CD4-positive, alpha-beta T cell treated with Interleukin-6 at 100 ng/mL for 8 hours (primary cell): ENCODE measurements at regions not wholly inside any gene's neighbourhood (a gene's known extent, or its start where the extent isn't known, plus 50 kb on each side); places are given as distances from the start of the nearest gene placed in this dataset.

Experiments used
- DNase-seq: peaks from one replicate; pipeline ENCODE4 v3.0.0-alpha.2; 2020; ENCODE audit warnings: mixed read lengths, low spot score

- DNase-seq, result no peak
Measured at GRCh38 chr12:97275728-97276590, 186.6 kb upstream of the RMST start.

GRCh38 chr12:97276661-97277429, 185.8 kb upstream of the RMST start:
- DNase-seq, result no peak

- DNase-seq, result no peak
Measured at GRCh38 chr12:97283297-97283696, 179.3 kb upstream of the RMST start.

- DNase-seq, result no peak
Measured at GRCh38 chr12:97288531-97288930, 174.1 kb upstream of the RMST start.

- DNase-seq, result no peak
Measured at GRCh38 chr12:97292588-97292987, 170.0 kb upstream of the RMST start.

- no peak for DNase-seq
Measured at GRCh38 chr12:97293541-97293940, 169.1 kb upstream of the RMST start.

GRCh38 chr12:97299847-97300246, 162.8 kb upstream of the RMST start:
- no peak for DNase-seq

GRCh38 chr12:97300431-97300830, 162.2 kb upstream of the RMST start:
- DNase-seq, result no peak

GRCh38 chr12:97300891-97301290, 161.7 kb upstream of the RMST start:
- DNase-seq, result no peak

- DNase-seq, result no peak
Measured at GRCh38 chr12:97301576-97301975, 161.0 kb upstream of the RMST start.

- no peak for DNase-seq
Measured at GRCh38 chr12:97305651-97306050, 157.0 kb upstream of the RMST start.

- no peak for DNase-seq
Measured at GRCh38 chr12:97306147-97306546, 156.5 kb upstream of the RMST start.

GRCh38 chr12:97308576-97309198, 153.9 kb upstream of the RMST start:
- peak; percentile 33 for DNase-seq

- no peak for DNase-seq
Measured at GRCh38 chr12:97309921-97310320, 152.7 kb upstream of the RMST start.

GRCh38 chr12:97312570-97313135, 150.0 kb upstream of the RMST start:
- DNase-seq, result no peak

GRCh38 chr12:97313471-97314190, 149.0 kb upstream of the RMST start:
- no peak for DNase-seq

- no peak for DNase-seq
Measured at GRCh38 chr12:97316321-97316720, 146.3 kb upstream of the RMST start.

- DNase-seq, result no peak
Measured at GRCh38 chr12:97321621-97322020, 141.0 kb upstream of the RMST start.

- no peak for DNase-seq
Measured at GRCh38 chr12:97322388-97322787, 140.2 kb upstream of the RMST start.

- no peak for DNase-seq
Measured at GRCh38 chr12:97323154-97323553, 139.4 kb upstream of the RMST start.

GRCh38 chr12:97324471-97324870, 138.1 kb upstream of the RMST start:
- DNase-seq, result no peak

GRCh38 chr12:97335115-97335514, 127.5 kb upstream of the RMST start:
- DNase-seq, result no peak
